ENCODE measurements at regions not wholly inside any gene's neighbourhood (a gene's known extent, or its start where the extent isn't known, plus 50 kb on each side); places are given as distances from the start of the nearest gene placed in this dataset.
A peak's percentile ranks its signal among the peaks of the same experiment; 100 is the strongest.

GRCh38 chr1:5157175-5157574 lies 502.8 kb downstream of the AJAP1 start:
- Histone ChIP-seq H3K27ac (no peak overlapping the region), H3K4me1 (replicated peaks in 1 of 2) (no peaks in the 10 kb centered on the region), H3K4me3 (no peak overlapping the region)
- ATAC-seq (replicated peaks in 6 of 8): peak in 2 of 8 experiments; percentile 55 to 66
- in situ Hi-C loops (cut with MboI; ENCODE audit: low pct_unique_long_range_greater_than_20kb in 2 of 9, low sequenced_read_pairs in 9 of 9, unreplicated experiment in 9 of 9): no loop called here
- 0 to 100% (median 60%) methylated on average over 1 of the region's 4 CpGs; no CpG with 5 or more reads in 6 of the 10 experiments for WGBS, 10 experiments

GRCh38 chr1:5156416-5157120 lies 502.2 kb downstream of the AJAP1 start:
- peak in 2 of 8 experiments; percentile 12 to 22 for ATAC-seq (replicated peaks in 6 of 8)
- Histone ChIP-seq H3K4me1 (replicated peaks in 1 of 2) (no peaks in the 10 kb centered on the region), H3K27ac (no peak overlapping the region), H3K4me3 (no peak overlapping the region)
- in situ Hi-C loops (cut with MboI; ENCODE audit: low pct_unique_long_range_greater_than_20kb in 2 of 9, low sequenced_read_pairs in 9 of 9, unreplicated experiment in 9 of 9): no loop called here
- WGBS, 10 experiments: 0 to 55% (median 34%) methylated on average over 3 to 7 of the region's 7 CpGs; no CpG with 5 or more reads in 2 of the 10 experiments

- Histone ChIP-seq H3K4me3 (no peak overlapping the region), H3K4me1 (replicated peaks in 1 of 2) (no peaks in the 10 kb centered on the region), H3K27ac (no peak overlapping the region)
- 0 to 80% (median 68%) methylated on average over 1 to 9 of the region's 9 CpGs; no CpG with 5 or more reads in 2 of the 10 experiments for WGBS, 10 experiments
- peak in 2 of 8 experiments; percentile 15 to 33 for ATAC-seq (replicated peaks in 6 of 8)
- in situ Hi-C loops (cut with MboI; ENCODE audit: low pct_unique_long_range_greater_than_20kb in 2 of 9, low sequenced_read_pairs in 9 of 9, unreplicated experiment in 9 of 9): no loop called here
These were observed 497.1 kb downstream of the AJAP1 start for GRCh38 chr1:5151511-5151910.

GRCh38 chr1:5150191-5150590 lies 495.8 kb downstream of the AJAP1 start:
- Histone ChIP-seq H3K4me1 (replicated peaks in 1 of 2) (no peaks in the 10 kb centered on the region), H3K27ac (no peak overlapping the region), H3K4me3 (no peak overlapping the region)
- 0 to 87% (median 57%) methylated on average over 1 to 2 of the region's 2 CpGs; no CpG with 5 or more reads in 3 of the 10 experiments for WGBS, 10 experiments
- no peak for ATAC-seq (replicated peaks in 6 of 8)
- in situ Hi-C loops (cut with MboI; ENCODE audit: low pct_unique_long_range_greater_than_20kb in 2 of 9, low sequenced_read_pairs in 9 of 9, unreplicated experiment in 9 of 9): no loop called here

- Histone ChIP-seq H3K27ac (no peak overlapping the region), H3K4me1 (replicated peaks in 1 of 2) (no peaks in the 10 kb centered on the region), H3K4me3 (no peak overlapping the region)
- in situ Hi-C loops (cut with MboI; ENCODE audit: low pct_unique_long_range_greater_than_20kb in 2 of 9, low sequenced_read_pairs in 9 of 9, unreplicated experiment in 9 of 9): no loop called here
- ATAC-seq (replicated peaks in 6 of 8): no peak
- 0 to 50% (median 22%) methylated on average over 1 of the region's 1 CpG; no CpG with 5 or more reads in 4 of the 10 experiments for WGBS, 10 experiments
These were observed 493.4 kb downstream of the AJAP1 start for GRCh38 chr1:5147806-5148205.

- no peak for ATAC-seq (replicated peaks in 6 of 8)
- H3K27ac ChIP-seq: no peak overlapping the region
- 0 to 80% (median 69%) methylated on average over 1 to 3 of the region's 3 CpGs; no CpG with 5 or more reads in 4 of the 10 experiments for WGBS, 10 experiments
- no peaks in the 10 kb centered on the region for H3K4me1 ChIP-seq (replicated peaks in 1 of 2)
- no peak overlapping the region for H3K4me3 ChIP-seq
- in situ Hi-C loops (cut with MboI; ENCODE audit: low pct_unique_long_range_greater_than_20kb in 2 of 9, low sequenced_read_pairs in 9 of 9, unreplicated experiment in 9 of 9): no loop called here
These were observed 488.0 kb downstream of the AJAP1 start for GRCh38 chr1:5142389-5142788.

- 0 to 69% (median 50%) methylated on average over 1 to 4 of the region's 4 CpGs; no CpG with 5 or more reads in 3 of the 10 experiments for whole genome bisulfite sequencing, 10 experiments
- H3K4me3 ChIP-seq: no peak overlapping the region
- no peaks in the 10 kb centered on the region for H3K4me1 ChIP-seq (replicated peaks in 1 of 2)
- in situ Hi-C loops (cut with MboI; ENCODE audit: low pct_unique_long_range_greater_than_20kb in 2 of 9, low sequenced_read_pairs in 9 of 9, unreplicated experiment in 9 of 9): no loop called here
- no peak for ATAC-seq (replicated peaks in 6 of 8)
- no peak overlapping the region for H3K27ac ChIP-seq
These were observed 487.3 kb downstream of the AJAP1 start for GRCh38 chr1:5141750-5142149.

GRCh38 chr1:5140962-5141361 lies 486.6 kb downstream of the AJAP1 start:
- H3K4me3 ChIP-seq: no peak overlapping the region
- H3K27ac ChIP-seq: no peak overlapping the region
- WGBS, 10 experiments: 0 to 50% (median 29%) methylated on average over 1 of the region's 1 CpG; no CpG with 5 or more reads in 4 of the 10 experiments
- no peaks in the 10 kb centered on the region for H3K4me1 ChIP-seq (replicated peaks in 1 of 2)
- no peak for ATAC-seq (replicated peaks in 6 of 8)
- in situ Hi-C loops (cut with MboI; ENCODE audit: low pct_unique_long_range_greater_than_20kb in 2 of 9, low sequenced_read_pairs in 9 of 9, unreplicated experiment in 9 of 9): no loop called here

- no peak overlapping the region for H3K27ac ChIP-seq
- no peak overlapping the region for H3K4me3 ChIP-seq
- no peaks in the 10 kb centered on the region for H3K4me1 ChIP-seq (replicated peaks in 1 of 2)
- in situ Hi-C loops (cut with MboI; ENCODE audit: low pct_unique_long_range_greater_than_20kb in 2 of 9, low sequenced_read_pairs in 9 of 9, unreplicated experiment in 9 of 9): no loop called here
- ATAC-seq (replicated peaks in 6 of 8): no peak
- WGBS, 10 experiments: 0 to 90% (median 50%) methylated on average over 1 to 5 of the region's 5 CpGs; no CpG with 5 or more reads in 2 of the 10 experiments
These were observed 485.7 kb downstream of the AJAP1 start for GRCh38 chr1:5140136-5140535.

GRCh38 chr1:5129746-5130355 lies 475.4 kb downstream of the AJAP1 start:
- H3K4me1 ChIP-seq (replicated peaks in 1 of 2): no peaks in the 10 kb centered on the region
- in situ Hi-C loops (cut with MboI; ENCODE audit: low pct_unique_long_range_greater_than_20kb in 2 of 9, low sequenced_read_pairs in 9 of 9, unreplicated experiment in 9 of 9): no loop called here
- no peak for ATAC-seq (replicated peaks in 6 of 8)
- WGBS, 10 experiments: 17 to 92% (median 57%) methylated on average over 1 of the region's 1 CpG; no CpG with 5 or more reads in 3 of the 10 experiments
- H3K27ac ChIP-seq: peak overlapping the region in 1 of 2 donors; percentile 41
- H3K4me3 ChIP-seq: no peak overlapping the region

GRCh38 chr1:5125208-5125607 lies 470.8 kb downstream of the AJAP1 start:
- Histone ChIP-seq H3K4me3 (no peak overlapping the region), H3K4me1 (replicated peaks in 1 of 2) (no peaks in the 10 kb centered on the region), H3K27ac (no peak overlapping the region)
- in situ Hi-C loops (cut with MboI; ENCODE audit: low pct_unique_long_range_greater_than_20kb in 2 of 9, low sequenced_read_pairs in 9 of 9, unreplicated experiment in 9 of 9): no loop called here
- ATAC-seq (replicated peaks in 6 of 8): no peak
- 0 to 100% (median 70%) methylated on average over 1 to 7 of the region's 7 CpGs; no CpG with 5 or more reads in 1 of the 10 experiments for WGBS, 10 experiments

- WGBS, 10 experiments: 0 to 100% (median 43%) methylated on average over 1 of the region's 1 CpG; no CpG with 5 or more reads in 3 of the 10 experiments
- in situ Hi-C loops (cut with MboI; ENCODE audit: low pct_unique_long_range_greater_than_20kb in 2 of 9, low sequenced_read_pairs in 9 of 9, unreplicated experiment in 9 of 9): no loop called here
These were observed 466.1 kb downstream of the AJAP1 start for GRCh38 chr1:5120559-5120958.

GRCh38 chr1:5119366-5120234 lies 465.2 kb downstream of the AJAP1 start:
- no peaks in the 10 kb centered on the region for H3K4me1 ChIP-seq (replicated peaks in 1 of 2)
- in situ Hi-C loops (cut with MboI; ENCODE audit: low pct_unique_long_range_greater_than_20kb in 2 of 9, low sequenced_read_pairs in 9 of 9, unreplicated experiment in 9 of 9): no loop called here
- no peak overlapping the region for H3K27ac ChIP-seq
- peak in 2 of 8 experiments; percentile 60 to 64 for ATAC-seq (replicated peaks in 6 of 8)
- H3K4me3 ChIP-seq: no peak overlapping the region
- 8 to 70% (median 32%) methylated on average over 2 to 10 of the region's 11 CpGs; no CpG with 5 or more reads in 2 of the 10 experiments for WGBS, 10 experiments

More at GRCh38 chr1:5120559-5120958, 466.1 kb downstream of the AJAP1 start:
- no peak overlapping the region for H3K27ac ChIP-seq
- no peak for ATAC-seq (replicated peaks in 6 of 8)
- no peaks in the 10 kb centered on the region for H3K4me1 ChIP-seq (replicated peaks in 1 of 2)
- H3K4me3 ChIP-seq: no peak overlapping the region
